Fibroblast of the aortic adventitia (primary cell): ENCODE measurements at regions not wholly inside any gene's neighbourhood (a gene's known extent, or its start where the extent isn't known, plus 50 kb on each side); places are given as distances from the start of the nearest gene placed in this dataset.

Experiments used
- DNase-seq: peaks from one replicate; pipeline ENCODE4 v3.0.0-alpha.2; 2010; ENCODE audit warnings: low read depth
- H3K4me3 ChIP-seq: 2 replicates; pipeline ENCODE4 v1.5.1; 2011; ENCODE audit warnings: low read depth, mild to moderate bottlenecking, control low read depth, low read length, moderate library complexity
- CTCF ChIP-seq: IDR thresholded peaks from 2 replicates; pipeline ENCODE4 v1.5.1; 2011; ENCODE audit warnings: mild to moderate bottlenecking, low read length, control low read depth, inconsistent platforms; ENCODE audit not compliant: insufficient read depth

DNA sequence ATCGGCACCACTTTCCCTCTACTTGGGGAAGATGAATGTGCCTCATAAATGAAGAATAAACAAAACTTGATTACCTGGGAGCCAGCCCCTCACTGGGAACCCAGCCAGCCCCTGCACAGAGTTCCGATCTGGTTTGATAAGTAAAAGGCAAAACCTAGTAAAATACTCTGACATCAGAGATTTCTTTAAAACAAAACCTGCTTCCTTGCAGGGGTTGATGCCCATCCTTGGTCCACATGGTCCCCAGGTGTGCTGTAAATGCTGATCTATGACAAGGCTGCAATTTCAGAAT lies 218.8 kb upstream of the APCDD1 start:
- H3K4me3 ChIP-seq, result no peak overlapping the region
- DNase-seq, result no peak
- TF ChIP-seq CTCF, result no peak

DNA sequence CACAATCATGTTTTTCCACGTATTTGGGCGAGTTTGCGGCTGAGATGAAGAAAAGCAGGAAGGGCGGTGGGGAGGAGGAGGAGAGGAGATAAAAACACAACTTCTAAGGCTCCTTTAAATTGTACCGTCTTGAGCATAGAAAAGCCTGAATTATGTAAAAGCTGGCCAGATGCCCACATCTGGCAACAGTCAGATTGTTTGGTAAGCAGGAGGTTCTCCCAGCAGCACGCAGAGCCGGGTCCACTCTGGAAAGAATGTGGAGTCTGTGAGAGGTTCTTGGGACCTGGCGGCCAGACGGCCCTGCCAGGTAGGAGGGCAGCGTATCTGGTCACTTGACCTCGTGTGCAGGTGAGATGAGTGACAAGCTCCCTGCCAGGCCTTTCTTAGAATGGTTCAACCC lies 215.3 kb upstream of the APCDD1 start:
- DNase-seq, result peak; percentile 32
- TF ChIP-seq CTCF, result no peak
- H3K4me3 ChIP-seq, result no peak overlapping the region

DNA sequence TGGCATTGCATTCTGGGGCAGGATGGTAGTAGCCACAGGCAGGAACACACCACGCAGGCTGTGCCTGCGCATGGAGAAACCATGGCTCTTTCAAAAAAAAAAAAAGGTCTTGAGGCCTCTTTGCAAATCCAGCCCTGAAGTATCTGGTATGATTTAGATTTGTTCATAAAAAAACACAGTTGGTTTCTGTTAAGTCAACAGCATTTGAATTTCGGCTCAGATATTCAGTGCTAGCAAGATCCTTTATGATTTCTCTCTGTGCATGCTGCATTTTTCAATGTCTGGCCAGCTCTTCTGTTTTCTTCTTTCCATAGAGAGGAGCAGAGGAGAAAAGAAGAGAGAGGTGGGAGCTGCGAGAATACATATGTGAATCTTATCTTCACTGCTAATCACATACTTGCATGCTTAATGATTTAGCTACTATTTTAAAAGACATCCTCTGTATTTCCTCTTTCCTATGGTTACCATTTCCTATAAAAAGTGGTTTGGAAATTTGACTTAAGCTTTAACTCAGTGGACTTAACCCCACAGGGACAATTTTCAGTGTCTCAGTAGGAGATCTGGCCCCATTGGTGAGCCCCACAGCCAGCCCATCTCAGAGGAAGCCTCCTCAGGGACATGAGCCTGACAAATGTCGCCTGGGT lies 214.3 kb upstream of the APCDD1 start:
- no peak overlapping the region for H3K4me3 ChIP-seq
- TF ChIP-seq CTCF, result no peak
- DNase-seq, result no peak

DNA sequence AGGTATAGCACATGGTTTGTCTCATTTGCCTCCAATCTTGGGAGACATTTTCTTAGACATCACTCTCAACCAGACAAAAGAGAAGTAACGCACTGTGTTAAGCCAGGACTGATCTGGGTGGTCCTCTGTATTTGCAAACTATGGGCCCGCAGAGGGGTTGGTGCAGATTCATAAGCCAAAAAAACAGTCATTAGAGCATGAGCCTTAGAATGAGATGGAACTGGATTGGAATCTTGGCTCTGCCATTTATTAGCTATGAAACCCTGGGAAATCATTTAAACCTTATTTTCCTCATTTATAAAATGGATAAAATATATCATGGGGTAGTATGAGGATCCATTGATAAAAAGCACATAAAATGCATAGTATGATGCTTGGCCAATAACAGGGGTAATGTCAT lies 213.5 kb upstream of the APCDD1 start:
- no peak overlapping the region for H3K4me3 ChIP-seq
- DNase-seq, result no peak
- TF ChIP-seq CTCF, result no peak

- H3K4me3 ChIP-seq, result no peak overlapping the region
- no peak for TF ChIP-seq CTCF
- peak; percentile 7 for DNase-seq
Observed at GRCh38 chr18:10241579-10241978, 212.9 kb upstream of the APCDD1 start.

GRCh38 chr18:10242936-10243680 lies 211.3 kb upstream of the APCDD1 start:
- no peak for TF ChIP-seq CTCF
- no peak for DNase-seq
- H3K4me3 ChIP-seq, result no peak overlapping the region

DNA sequence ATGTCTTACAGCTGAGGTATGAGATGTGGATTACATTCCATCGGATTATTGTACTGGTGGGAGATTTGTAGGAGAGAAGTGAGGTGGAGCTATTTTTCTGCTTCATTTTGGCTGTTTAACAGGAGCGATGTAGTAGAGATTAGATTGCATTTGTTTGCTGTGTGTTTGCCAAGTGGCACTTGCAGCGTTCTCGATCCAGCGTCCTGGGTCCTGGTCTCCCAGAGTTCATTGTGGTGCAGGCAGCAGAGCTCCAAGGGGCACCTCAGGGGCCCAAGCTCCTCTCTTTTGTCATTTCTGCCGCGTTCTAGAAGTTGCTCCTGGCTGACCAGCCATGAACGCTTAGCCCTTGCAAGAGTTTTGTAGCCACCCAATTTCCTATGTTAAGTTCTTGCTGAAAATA lies 210.1 kb upstream of the APCDD1 start:
- no peak for DNase-seq
- no peak for TF ChIP-seq CTCF

More for the DNA sequence above, 210.1 kb upstream of the APCDD1 start:
- H3K4me3 ChIP-seq, result no peak overlapping the region
